HepG2 (cell line): ENCODE measurements at regions not wholly inside any gene's neighbourhood (a gene's known extent, or its start where the extent isn't known, plus 50 kb on each side); places are given as distances from the start of the nearest gene placed in this dataset.

Experiments
- AKNA ChIP-seq: sonication (generic); formaldehyde crosslinking; IDR thresholded peaks from 2 replicates; pipeline ENCODE4 v1.4.0; 2020; ENCODE audit warnings: missing genetic modification reagents, borderline replicate concordance
- CC2D1A ChIP-seq: sonication (generic); formaldehyde crosslinking; IDR thresholded peaks from 2 replicates; pipeline ENCODE4 v1.8.1; 2023; ENCODE audit warnings: mild to moderate bottlenecking, missing genetic modification reagents
- ERF ChIP-seq: IDR thresholded peaks from 2 replicates; pipeline ENCODE4 v1.6.1; 2018; ENCODE audit warnings: missing biosample characterization, missing genetic modification reagents
- FOSL1 ChIP-seq: sonication (generic); formaldehyde crosslinking; IDR thresholded peaks from 2 replicates; pipeline ENCODE4 v1.9.0; 2021; ENCODE audit warnings: missing genetic modification reagents, borderline replicate concordance
- SKI ChIP-seq: fragments of 450-650 bp; IDR thresholded peaks from one replicate; pipeline ENCODE4 v1.6.1; 2018; ENCODE audit warnings: mild to moderate bottlenecking; ENCODE audit not compliant: partially characterized antibody
- TRIM22 ChIP-seq: fragments of 450-650 bp; IDR thresholded peaks from 2 replicates; pipeline ENCODE4 v1.6.1; 2017
- ZBTB25 ChIP-seq: IDR thresholded peaks from 2 replicates; pipeline ENCODE4 v1.6.1; 2018; ENCODE audit warnings: missing genetic modification reagents
- ZFYVE20 ChIP-seq: sonication (generic); formaldehyde crosslinking; IDR thresholded peaks from 2 replicates; pipeline ENCODE4 v1.8.0; 2023; ENCODE audit warnings: low read depth, mild to moderate bottlenecking, moderate library complexity, missing genetic modification reagents, borderline replicate concordance
- ZNF335 ChIP-seq: sonication (generic); formaldehyde crosslinking; IDR thresholded peaks from 2 replicates; pipeline ENCODE4 v1.4.0; 2020; ENCODE audit warnings: missing genetic modification reagents
- ZNF337 ChIP-seq: sonication (generic); formaldehyde crosslinking; IDR thresholded peaks from 2 replicates; pipeline ENCODE4 v1.5.1; 2020; ENCODE audit warnings: missing genetic modification reagents, low read depth, mild to moderate bottlenecking, borderline replicate concordance

- no peak for TF ChIP-seq ZFYVE20 (CRISPR knock-in tag)
- no peak for TF ChIP-seq CC2D1A (CRISPR knock-in tag)
- TF ChIP-seq SKI: no peak
- TF ChIP-seq TRIM22: no peak
- no peak for TF ChIP-seq ERF (CRISPR knock-in tag)
- no peak for TF ChIP-seq ZNF335 (CRISPR knock-in tag)
- no peak for TF ChIP-seq ZNF337 (CRISPR knock-in tag)
- no peak for TF ChIP-seq AKNA (CRISPR knock-in tag)
- TF ChIP-seq ZBTB25 (CRISPR knock-in tag): no peak
- no peak for TF ChIP-seq FOSL1
Observed at GRCh38 chr10:113458944-113459343, 93.9 kb upstream of the HABP2 start (continued).
